Right lobe of liver (tissue), 6 donors: ENCODE measurements at regions not wholly inside any gene's neighbourhood (a gene's known extent, or its start where the extent isn't known, plus 50 kb on each side); places are given as distances from the start of the nearest gene placed in this dataset.

ENCODE experiments used
- ATAC-seq, 4 donors: fragments of 200-7000 bp; cut with Tn5 transposase; one replicate each; pipeline ENCODE4 v1.9.1; 2020; ENCODE audit warnings: mild to moderate bottlenecking in 4 of 4, moderate library complexity in 4 of 4
- DNase-seq, 3 donors: peaks; one replicate each; pipeline ENCODE4 v3.0.0-alpha.2; 2020
- H3K27ac ChIP-seq, 3 donors: fragments of 200-600 bp; one replicate each; pipeline ENCODE4 v1.8.0; 2022
- H3K27me3 ChIP-seq, 2 donors: fragments of 200-600 bp; one replicate each; pipeline ENCODE4 v1.8.0; 2022
- H3K36me3 ChIP-seq, 4 donors: fragments of 200-600 bp; sonication (generic) in 1 of 4; one replicate each; pipeline versions ENCODE4 v1.5.1 to v1.8.0; 2017 to 2022; ENCODE audit warnings: control low read depth in 1 of 4
- H3K4me1 ChIP-seq, 4 donors: fragments of 200-600 bp; sonication (generic) in 1 of 4; one replicate each; pipeline versions ENCODE4 v1.5.1 to v1.8.0; 2017 to 2022; ENCODE audit warnings: control low read depth in 1 of 4
- H3K4me3 ChIP-seq, 3 donors: fragments of 200-600 bp; one replicate each; pipeline ENCODE4 v1.8.0; 2022
- H3K9me3 ChIP-seq, 4 donors: fragments of 200-600 bp; sonication (generic) in 1 of 4; one replicate each; pipeline versions ENCODE4 v1.5.1 to v1.8.0; 2017 to 2022; ENCODE audit warnings: control low read depth in 1 of 4
- POLR2A ChIP-seq: fragments of 450-650 bp; IDR thresholded peaks from one replicate; pipeline ENCODE4 v1.6.1; 2017; ENCODE audit warnings: antibody characterized with exemption, mild to moderate bottlenecking
- WGBS: methylation state at CpG from one replicate; pipeline ENCODE4 v1.1.6; 2018; ENCODE audit warnings: low coverage, low lambda C conversion rate; ENCODE audit not compliant: insufficient coverage; ENCODE audit errors: missing lambda C conversion rate; 5-methylcytosine and 5-hydroxymethylcytosine counted together
- intact Hi-C, 2 donors: fragments of 100-400 bp; cut with DNase I; formaldehyde crosslinking; loops; one replicate each; pipeline versions ENCODE4 v1.11.2 to v1.14.1; 2022
- TF ChIP-seq, protein P1 (sequence below), 4 donors: fragments of 200-600 bp in 3 of 4; fragments of 450-650 bp in 1 of 4; IDR thresholded peaks; one replicate each; pipeline versions ENCODE4 v1.5.1 to v1.8.0; 2016 to 2022; ENCODE audit warnings: antibody characterized with exemption in 4 of 4, mild to moderate bottlenecking in 2 of 4
- donor health status: DM: no; HTN: yes; CAD: no.
- donor health status: DM: no; HTN: no; CAD: no.
- donor health status: DM: no; HTN: no; CAD: no.
- donor health status: DM: no; HTN: yes; CAD: no.
- donor health status: DM: no; HTN: yes; CAD: no.

DNA sequence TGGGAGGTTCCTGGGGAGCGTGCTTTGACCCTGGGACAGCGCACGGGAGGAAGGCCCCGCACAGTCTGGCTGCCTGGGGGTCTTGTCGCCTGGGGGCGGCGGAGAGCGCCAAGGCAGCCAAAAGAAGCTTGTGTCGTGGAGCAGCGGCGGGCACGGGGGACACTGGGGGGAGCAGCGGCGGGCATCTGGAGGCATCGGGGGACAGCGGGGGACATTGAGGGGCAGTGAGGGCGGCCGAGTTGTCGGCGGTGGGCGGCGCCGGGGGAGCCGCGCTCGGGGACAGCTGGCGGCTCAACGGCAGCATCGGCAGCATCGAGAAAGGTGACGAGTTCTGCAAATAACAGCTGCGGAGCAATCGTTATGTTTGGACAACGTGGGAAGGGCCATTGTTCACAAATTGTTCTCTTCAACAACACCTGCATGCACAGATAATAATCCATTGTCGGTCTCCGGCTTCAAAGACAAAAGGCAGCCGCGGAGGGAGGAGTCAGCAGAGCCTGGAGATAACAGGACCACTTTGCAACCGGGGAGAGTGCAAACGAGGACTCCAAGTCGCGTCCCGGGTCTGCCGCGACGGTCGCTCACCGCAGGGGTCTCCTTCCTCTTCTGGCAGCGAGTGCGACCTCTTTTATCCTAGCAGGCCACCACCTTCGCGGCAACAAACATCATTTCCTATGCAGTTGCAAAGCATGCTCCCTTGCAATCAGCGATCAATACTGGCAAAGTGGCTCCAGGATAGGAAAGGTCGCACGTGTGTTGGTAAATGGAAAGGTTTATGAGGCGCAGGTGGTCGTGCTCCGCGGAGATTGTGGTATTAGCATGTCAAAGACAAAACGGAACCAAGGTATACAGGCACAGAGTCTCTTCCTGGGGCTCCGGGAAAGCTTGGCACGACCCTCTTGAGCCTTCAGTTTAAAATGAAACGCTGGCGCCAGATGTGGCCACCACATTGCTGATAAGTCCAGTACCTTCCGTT lies 132.3 kb upstream of the DLX2 start:
- Histone ChIP-seq H3K9me3 (no peaks in the 10 kb centered on the region), H3K4me3 (peak overlapping the region; percentile 16 to 19 (median 16)), H3K27me3 (peaks cover 0 to 8% of the 10 kb centered on the region in 2 donors), H3K36me3 (no peaks in the 10 kb centered on the region), H3K4me1 (peaks cover 0 to 8% (median 0%) of the 10 kb centered on the region in 4 donors), H3K27ac (no peak overlapping the region)
- no peak for DNase-seq
- 2% methylated on average over 24 of the region's 65 CpGs for WGBS
- ATAC-seq, result peak; percentile 24 to 69 (median 54)
- intact Hi-C loops, result no loop called here
- TF ChIP-seq POLR2A, result no peak
- TF ChIP-seq, protein P1, sequence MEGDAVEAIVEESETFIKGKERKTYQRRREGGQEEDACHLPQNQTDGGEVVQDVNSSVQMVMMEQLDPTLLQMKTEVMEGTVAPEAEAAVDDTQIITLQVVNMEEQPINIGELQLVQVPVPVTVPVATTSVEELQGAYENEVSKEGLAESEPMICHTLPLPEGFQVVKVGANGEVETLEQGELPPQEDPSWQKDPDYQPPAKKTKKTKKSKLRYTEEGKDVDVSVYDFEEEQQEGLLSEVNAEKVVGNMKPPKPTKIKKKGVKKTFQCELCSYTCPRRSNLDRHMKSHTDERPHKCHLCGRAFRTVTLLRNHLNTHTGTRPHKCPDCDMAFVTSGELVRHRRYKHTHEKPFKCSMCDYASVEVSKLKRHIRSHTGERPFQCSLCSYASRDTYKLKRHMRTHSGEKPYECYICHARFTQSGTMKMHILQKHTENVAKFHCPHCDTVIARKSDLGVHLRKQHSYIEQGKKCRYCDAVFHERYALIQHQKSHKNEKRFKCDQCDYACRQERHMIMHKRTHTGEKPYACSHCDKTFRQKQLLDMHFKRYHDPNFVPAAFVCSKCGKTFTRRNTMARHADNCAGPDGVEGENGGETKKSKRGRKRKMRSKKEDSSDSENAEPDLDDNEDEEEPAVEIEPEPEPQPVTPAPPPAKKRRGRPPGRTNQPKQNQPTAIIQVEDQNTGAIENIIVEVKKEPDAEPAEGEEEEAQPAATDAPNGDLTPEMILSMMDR (IDR thresholded peaks at IDR 0.05), result no peak

DNA sequence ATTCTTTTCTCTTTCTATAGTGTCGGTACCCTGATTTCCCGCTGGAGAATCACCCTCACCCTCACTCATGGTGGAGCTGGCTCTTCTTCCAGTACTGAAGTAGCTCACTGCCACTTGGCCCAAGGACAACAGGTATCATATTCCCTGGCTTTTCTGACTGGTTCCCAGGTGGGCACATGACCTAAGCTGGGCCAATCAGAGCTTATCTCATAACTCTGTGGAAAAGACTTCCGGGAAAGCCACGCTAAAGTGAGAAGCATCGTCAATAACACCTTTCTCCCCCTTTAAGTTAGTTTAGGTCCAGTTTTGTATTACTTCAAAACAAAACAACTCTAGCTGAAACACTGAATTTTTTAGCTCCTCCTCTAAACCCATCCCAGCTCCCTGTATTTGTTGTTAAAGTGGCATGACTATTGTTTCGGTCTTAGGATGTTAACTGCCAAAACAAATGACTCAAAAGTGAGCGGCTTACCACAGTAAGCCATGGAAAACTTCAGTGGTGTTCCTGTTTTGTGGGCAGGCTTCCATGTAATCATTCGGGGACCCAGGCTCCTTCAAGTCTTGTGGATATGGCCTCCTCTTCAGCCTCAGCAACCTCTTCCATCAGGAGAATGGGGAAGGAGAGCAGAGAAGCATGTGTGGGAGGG lies 137.4 kb upstream of the DLX2 start:
- no peak for TF ChIP-seq POLR2A
- TF ChIP-seq, protein P1 (IDR thresholded peaks at IDR 0.05), result no peak
- no peaks in the 10 kb centered on the region for H3K36me3 ChIP-seq
- no peak for DNase-seq
- peaks cover 0 to 8% of the 10 kb centered on the region in 2 donors for H3K27me3 ChIP-seq
- no peak overlapping the region for H3K27ac ChIP-seq
- peaks cover 0 to 6% (median 0%) of the 10 kb centered on the region in 4 donors for H3K4me1 ChIP-seq
- no peak overlapping the region for H3K4me3 ChIP-seq
- intact Hi-C loops, result no loop called here
- WGBS, result 91% methylated on average over 8 of the region's 8 CpGs
- no peak for ATAC-seq
- H3K9me3 ChIP-seq, result no peaks in the 10 kb centered on the region

DNA sequence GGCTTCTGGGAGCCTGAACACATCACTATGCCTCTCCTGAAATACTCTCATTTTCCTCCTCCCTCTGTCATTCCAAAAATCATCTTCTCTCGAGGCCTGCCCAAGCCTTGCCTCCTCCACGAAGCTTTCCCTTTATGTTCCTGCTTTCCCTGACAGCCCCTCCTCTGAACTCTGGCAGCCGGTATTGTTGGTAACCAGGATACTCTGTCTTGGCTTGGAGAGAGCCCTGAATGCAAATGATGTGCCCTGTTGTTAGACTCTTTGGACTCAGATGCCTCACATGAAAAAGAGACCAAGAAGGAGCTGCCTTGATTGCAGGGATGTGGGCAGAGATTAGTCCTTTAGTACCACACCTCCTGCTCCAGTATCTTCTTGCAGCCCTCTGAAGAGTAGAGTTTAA lies 138.5 kb upstream of the DLX2 start:
- intact Hi-C loops, result no loop called here
- DNase-seq, result no peak
- H3K36me3 ChIP-seq, result no peaks in the 10 kb centered on the region
- H3K9me3 ChIP-seq, result no peaks in the 10 kb centered on the region
- ATAC-seq, result no peak
- no peak overlapping the region for H3K27ac ChIP-seq
- peaks cover 0 to 5% of the 10 kb centered on the region in 2 donors for H3K27me3 ChIP-seq
- WGBS, result 47% methylated on average over 2 of the region's 3 CpGs
- no peak overlapping the region for H3K4me3 ChIP-seq
- TF ChIP-seq POLR2A, result no peak
- TF ChIP-seq, protein P1 (IDR thresholded peaks at IDR 0.05), result no peak
- H3K4me1 ChIP-seq, result no peaks in the 10 kb centered on the region

- DNase-seq (no peak), ATAC-seq (no peak)
- Histone ChIP-seq H3K9me3 (no peaks in the 10 kb centered on the region), H3K27ac (no peak overlapping the region), H3K4me1 (no peaks in the 10 kb centered on the region), H3K27me3 (no peaks in the 10 kb centered on the region), H3K4me3 (no peak overlapping the region), H3K36me3 (no peaks in the 10 kb centered on the region)
- TF ChIP-seq, protein P1 (IDR thresholded peaks at IDR 0.05), result no peak
- no peak for TF ChIP-seq POLR2A
- intact Hi-C loops, result no loop called here
- WGBS, result no CpG with 5 or more reads among the region's 1 CpG
Observed at GRCh38 chr2:172242471-172242870, 139.8 kb upstream of the DLX2 start.
